Karpas-422 (cell line): ENCODE measurements at regions not wholly inside any gene's neighbourhood (a gene's known extent, or its start where the extent isn't known, plus 50 kb on each side); places are given as distances from the start of the nearest gene placed in this dataset.

Experiments
- DNase-seq: peaks from one replicate; pipeline ENCODE4 v3.0.0-alpha.2; 2015
- H2AFZ ChIP-seq: fragments of 200-600 bp; sonication (generic); 2 replicates; pipeline ENCODE4 v1.6.1; 2014; ENCODE audit warnings: antibody characterized with exemption, low read length, mixed read lengths
- H3K27ac ChIP-seq: fragments of 200-600 bp; sonication (generic); 2 replicates; pipeline ENCODE4 v1.5.1; 2014; ENCODE audit warnings: mild to moderate bottlenecking, low read length, moderate library complexity
- H3K27me3 ChIP-seq: fragments of 200-600 bp; sonication (generic); 2 replicates; pipeline ENCODE4 v1.6.1; 2014; ENCODE audit warnings: low read length, mixed read lengths
- H3K36me3 ChIP-seq: fragments of 200-600 bp; sonication (generic); 2 replicates; pipeline ENCODE4 v1.6.1; 2014; ENCODE audit warnings: low read length, mixed read lengths; ENCODE audit not compliant: insufficient read depth
- H3K4me1 ChIP-seq: fragments of 200-600 bp; sonication (generic); 2 replicates; pipeline ENCODE4 v1.6.1; 2014; ENCODE audit warnings: mild to moderate bottlenecking, low read length, mixed read lengths
- H3K4me2 ChIP-seq: fragments of 200-600 bp; sonication (generic); 2 replicates; pipeline ENCODE4 v1.6.1; 2014; ENCODE audit warnings: low read length, low read depth, mild to moderate bottlenecking; ENCODE audit not compliant: poor library complexity, severe bottlenecking
- H3K4me3 ChIP-seq: fragments of 200-600 bp; sonication (generic); 2 replicates; pipeline ENCODE4 v1.5.1; 2014; ENCODE audit warnings: mild to moderate bottlenecking, antibody characterized with exemption, low read length, mixed read lengths
- H3K79me2 ChIP-seq: fragments of 200-600 bp; sonication (generic); 2 replicates; pipeline ENCODE4 v1.6.1; 2014; ENCODE audit warnings: mild to moderate bottlenecking, low read length, mixed read lengths
- H3K9ac ChIP-seq: fragments of 200-600 bp; sonication (generic); 2 replicates; pipeline ENCODE4 v1.6.0; 2014; ENCODE audit warnings: low read length
- H3K9me2 ChIP-seq: fragments of 200-600 bp; sonication (generic), shearing (Covaris generic); replicated peaks from 2 replicates; pipeline ENCODE4 v1.6.0; 2014; ENCODE audit warnings: mild to moderate bottlenecking, low read length, moderate library complexity; ENCODE audit not compliant: insufficient read depth
- H3K9me3 ChIP-seq: fragments of 300-700, 200-600 bp; sonication (generic); 2 replicates; pipeline ENCODE4 v1.6.1; 2014; ENCODE audit warnings: low read length, mixed read lengths
- H4K20me1 ChIP-seq: fragments of 200-600 bp; sonication (generic); 2 replicates; pipeline ENCODE4 v1.6.1; 2014; ENCODE audit warnings: mild to moderate bottlenecking, antibody characterized with exemption, low read length, low read depth; ENCODE audit not compliant: insufficient read depth

DNA sequence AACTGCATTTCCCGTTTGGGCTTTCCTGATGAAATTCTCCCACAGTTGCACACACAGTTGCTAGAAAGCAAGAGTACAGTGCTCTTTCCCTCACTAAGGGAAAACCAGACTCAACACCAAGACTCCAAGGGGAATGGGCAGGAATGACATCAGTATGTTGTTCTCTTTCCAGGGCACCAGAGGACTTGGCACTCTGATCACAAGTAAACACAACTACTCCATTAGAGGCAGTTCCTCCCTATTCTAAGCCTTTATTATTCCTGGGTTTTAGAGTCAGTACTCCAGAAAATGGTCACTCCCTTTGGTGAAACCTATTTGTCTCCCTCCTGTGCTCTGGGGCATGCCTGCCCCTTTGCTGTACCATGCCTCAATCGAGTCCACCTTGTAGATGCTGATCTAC, 52.3 kb upstream of the VGLL4 start:
- peaks cover 87% of the 10 kb centered on the region for H3K79me2 ChIP-seq
- no peak overlapping the region for H3K27ac ChIP-seq
- no peak overlapping the region for H3K4me3 ChIP-seq
- peaks cover 5% of the 10 kb centered on the region; the same call in 1 of the 2 replicates for H3K36me3 ChIP-seq
- H3K4me2 ChIP-seq: no peak overlapping the region
- peaks cover 42% of the 10 kb centered on the region for H3K4me1 ChIP-seq
- H3K9ac ChIP-seq: no peak overlapping the region
- H4K20me1 ChIP-seq: no peaks in the 10 kb centered on the region; the same call in 1 of the 2 replicates
- H3K9me2 ChIP-seq: no peaks in the 10 kb centered on the region
- no peak overlapping the region for H2AFZ ChIP-seq
- no peaks in the 10 kb centered on the region for H3K9me3 ChIP-seq
- H3K27me3 ChIP-seq: no peaks in the 10 kb centered on the region
- no peak for DNase-seq
